Suprapubic skin (tissue), 4 donors: ENCODE measurements at regions not wholly inside any gene's neighbourhood (a gene's known extent, or its start where the extent isn't known, plus 50 kb on each side); places are given as distances from the start of the nearest gene placed in this dataset.

Experiments
- DNase-seq, 2 donors: peaks; one replicate each; pipeline ENCODE4 v3.0.0-alpha.2; 2019; ENCODE audit warnings: low spot score in 2 of 2
- H3K27ac ChIP-seq: fragments of 200-600 bp; sonication (generic); one replicate; pipeline ENCODE4 v1.5.1; 2019
- H3K27me3 ChIP-seq: fragments of 200-600 bp; sonication (generic); one replicate; pipeline ENCODE4 v1.5.1; 2019
- H3K36me3 ChIP-seq: fragments of 200-600 bp; sonication (generic); one replicate; pipeline ENCODE4 v1.5.1; 2019
- H3K4me1 ChIP-seq: fragments of 200-600 bp; sonication (generic); one replicate; pipeline ENCODE4 v1.5.1; 2019
- H3K4me3 ChIP-seq: fragments of 200-600 bp; sonication (generic); one replicate; pipeline ENCODE4 v1.5.1; 2019; ENCODE audit warnings: mild to moderate bottlenecking
- H3K9me3 ChIP-seq: fragments of 200-600 bp; sonication (generic); one replicate; pipeline ENCODE4 v1.5.1; 2019
- CTCF ChIP-seq, 2 donors: fragments of 200-600 bp in 1 of 2; fragments of 450-650 bp in 1 of 2; sonication (generic) in 1 of 2; IDR thresholded peaks; one replicate each; pipeline ENCODE4 v1.5.1; 2016 to 2019; ENCODE audit warnings: antibody characterized with exemption in 2 of 2, mild to moderate bottlenecking in 1 of 2, moderate library complexity in 1 of 2
- EP300 ChIP-seq: sonication (generic); formaldehyde crosslinking; IDR thresholded peaks from one replicate; pipeline ENCODE4 v1.6.1; 2017; ENCODE audit warnings: antibody characterized with exemption
- POLR2A ChIP-seq, 2 donors: fragments of 450-650 bp; IDR thresholded peaks; one replicate each; pipeline ENCODE4 v1.6.1; 2017; ENCODE audit warnings: antibody characterized with exemption in 2 of 2, mild to moderate bottlenecking in 2 of 2, moderate library complexity in 2 of 2
- POLR2AphosphoS5 ChIP-seq, 3 donors: sonication (generic); formaldehyde crosslinking; IDR thresholded peaks; one replicate each; pipeline ENCODE4 v1.6.1; 2017; ENCODE audit warnings: antibody characterized with exemption in 3 of 3
- WGBS: methylation state at CpG from one replicate; pipeline ENCODE4 v1.1.5; 2018; 5-methylcytosine and 5-hydroxymethylcytosine counted together

GRCh38 chr3:160127308-160127707 is 97.9 kb upstream of the C3orf80 start:
- H3K9me3 ChIP-seq, result no peaks in the 10 kb centered on the region
- no peak for DNase-seq
- H3K27me3 ChIP-seq, result peaks cover 2% of the 10 kb centered on the region
- TF ChIP-seq POLR2A (IDR thresholded peaks at IDR 0.05) (no peak), EP300 (no peak), CTCF (IDR thresholded peaks at IDR 0.05) (no peak), POLR2AphosphoS5 (IDR thresholded peaks at IDR 0.05) (no peak)
- no peak overlapping the region for H3K4me3 ChIP-seq
- no peaks in the 10 kb centered on the region for H3K4me1 ChIP-seq
- H3K36me3 ChIP-seq, result no peaks in the 10 kb centered on the region
- H3K27ac ChIP-seq, result no peak overlapping the region
- WGBS, result 80% methylated on average over 3 of the region's 3 CpGs

GRCh38 chr3:160128056-160128455 is 97.2 kb upstream of the C3orf80 start:
- H3K27ac ChIP-seq, result no peak overlapping the region
- H3K36me3 ChIP-seq, result no peaks in the 10 kb centered on the region
- H3K4me1 ChIP-seq, result no peaks in the 10 kb centered on the region
- no peaks in the 10 kb centered on the region for H3K27me3 ChIP-seq
- TF ChIP-seq CTCF (IDR thresholded peaks at IDR 0.05), result no peak
- no peak for TF ChIP-seq POLR2AphosphoS5 (IDR thresholded peaks at IDR 0.05)
- no peak for TF ChIP-seq EP300
- no peak for TF ChIP-seq POLR2A (IDR thresholded peaks at IDR 0.05)
- no peak overlapping the region for H3K4me3 ChIP-seq
- DNase-seq, result no peak
- H3K9me3 ChIP-seq, result no peaks in the 10 kb centered on the region

GRCh38 chr3:160129459-160130061 is 95.7 kb upstream of the C3orf80 start:
- H3K36me3 ChIP-seq, result no peaks in the 10 kb centered on the region
- no peak overlapping the region for H3K27ac ChIP-seq
- no peak for TF ChIP-seq EP300
- no peak for TF ChIP-seq CTCF (IDR thresholded peaks at IDR 0.05)
- TF ChIP-seq POLR2AphosphoS5 (IDR thresholded peaks at IDR 0.05), result no peak
- no peak for TF ChIP-seq POLR2A (IDR thresholded peaks at IDR 0.05)
- H3K27me3 ChIP-seq, result no peaks in the 10 kb centered on the region
- no peaks in the 10 kb centered on the region for H3K4me1 ChIP-seq
- 26% methylated on average over 4 of the region's 4 CpGs for WGBS
- no peak for DNase-seq
- H3K4me3 ChIP-seq, result no peak overlapping the region
- H3K9me3 ChIP-seq, result no peaks in the 10 kb centered on the region

- H3K4me3 ChIP-seq, result no peak overlapping the region
- no peaks in the 10 kb centered on the region for H3K9me3 ChIP-seq
- H3K27ac ChIP-seq, result no peak overlapping the region
- no peak for DNase-seq
- no peaks in the 10 kb centered on the region for H3K4me1 ChIP-seq
- H3K36me3 ChIP-seq, result no peaks in the 10 kb centered on the region
- no peaks in the 10 kb centered on the region for H3K27me3 ChIP-seq
- 80% methylated on average over 3 of the region's 3 CpGs for WGBS
- TF ChIP-seq EP300, result no peak
- TF ChIP-seq CTCF (IDR thresholded peaks at IDR 0.05), result no peak
- no peak for TF ChIP-seq POLR2A (IDR thresholded peaks at IDR 0.05)
- TF ChIP-seq POLR2AphosphoS5 (IDR thresholded peaks at IDR 0.05), result no peak
Measured at GRCh38 chr3:160130071-160130470, 95.2 kb upstream of the C3orf80 start.

- 57% methylated on average over 2 of the region's 2 CpGs for WGBS
- TF ChIP-seq EP300 (no peak), POLR2A (IDR thresholded peaks at IDR 0.05) (no peak), CTCF (IDR thresholded peaks at IDR 0.05) (no peak), POLR2AphosphoS5 (IDR thresholded peaks at IDR 0.05) (no peak)
- no peak overlapping the region for H3K4me3 ChIP-seq
- H3K36me3 ChIP-seq, result no peaks in the 10 kb centered on the region
- DNase-seq, result no peak
- H3K4me1 ChIP-seq, result no peaks in the 10 kb centered on the region
- no peaks in the 10 kb centered on the region for H3K27me3 ChIP-seq
- H3K27ac ChIP-seq, result no peak overlapping the region
- no peaks in the 10 kb centered on the region for H3K9me3 ChIP-seq
Measured at GRCh38 chr3:160130950-160131349, 94.3 kb upstream of the C3orf80 start.
